NB4 (cell line): ENCODE measurements at regions not wholly inside any gene's neighbourhood (a gene's known extent, or its start where the extent isn't known, plus 50 kb on each side); places are given as distances from the start of the nearest gene placed in this dataset.

Experiments
- CTCF ChIP-seq: IDR thresholded peaks from one replicate; pipeline ENCODE4 v1.5.1; 2012; ENCODE audit warnings: low read depth, low read length
- MYC ChIP-seq: IDR thresholded peaks from 2 replicates; pipeline ENCODE4 v1.6.1; 2011; ENCODE audit warnings: low read depth, low read length
- POLR2A ChIP-seq: IDR thresholded peaks from 2 replicates; pipeline ENCODE4 v1.6.1; 2011; ENCODE audit warnings: mild to moderate bottlenecking; ENCODE audit not compliant: insufficient read length; ENCODE audit errors: extremely low read depth

DNA sequence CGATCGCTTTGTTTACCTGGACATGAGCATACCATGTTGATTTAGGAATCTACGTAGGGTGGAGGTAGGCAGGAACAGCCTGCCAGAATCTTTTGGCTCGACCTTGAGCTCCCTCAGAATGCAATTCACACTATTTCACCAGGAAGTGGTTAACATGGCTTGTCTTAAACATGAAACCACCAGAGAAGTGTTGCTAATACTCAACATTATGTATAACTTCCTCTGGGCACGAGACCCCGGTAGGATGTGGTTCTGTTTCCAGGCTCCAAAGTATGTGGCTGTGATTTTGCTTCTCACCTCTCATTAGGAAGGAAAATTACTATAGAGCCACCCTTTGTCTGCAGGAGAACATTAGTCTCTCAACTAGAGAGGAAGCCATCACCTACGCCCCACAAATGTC, 59.0 kb upstream of the VCX3B start:
- TF ChIP-seq CTCF = no peak
- no peak for TF ChIP-seq MYC
- no peak for TF ChIP-seq POLR2A
